ENCODE measurements at regions not wholly inside any gene's neighbourhood (a gene's known extent, or its start where the extent isn't known, plus 50 kb on each side); places are given as distances from the start of the nearest gene placed in this dataset.
A peak's percentile ranks its signal among the peaks of the same experiment; 100 is the strongest.

GRCh38 chr1:184296466-184297243 lies 90.2 kb upstream of the C1orf21 start:
- Histone ChIP-seq H2BK15ac (ENCODE audit: low read length) (no peak overlapping the region), H2AK5ac (ENCODE audit: low read depth, low read length) (no peak overlapping the region), H3K27me3 (replicated peaks in 1 of 4; ENCODE audit: control insufficient read depth in 3 of 4, extremely low read depth in 1 of 4, insufficient read depth in 3 of 4, low read length in 3 of 4) (no peaks in the 10 kb centered on the region), H3K27ac (ENCODE audit: low read depth, low read length) (no peak overlapping the region), H3K79me1 (ENCODE audit: low read depth, low read length) (no peaks in the 10 kb centered on the region), H3K4me2 (ENCODE audit: insufficient read depth in 1 of 2, low read depth in 2 of 2, low read length in 2 of 2) (no peak overlapping the region), H3K36me3 (ENCODE audit: control insufficient read depth in 2 of 4, insufficient read depth in 4 of 4, low read length in 3 of 4) (no peaks in the 10 kb centered on the region), H3K4ac (replicated peaks; ENCODE audit: insufficient read length, low read depth, low read length) (no peak overlapping the region), H2BK5ac (ENCODE audit: low read depth, low read length) (no peak overlapping the region), H3K23ac (ENCODE audit: insufficient read length) (no peak overlapping the region), H4K8ac (ENCODE audit: extremely low read depth, insufficient read depth, low read length) (no peak overlapping the region), H4K91ac (replicated peaks; ENCODE audit: insufficient read length, low read length) (no peak overlapping the region), H3K4me1 (replicated peaks in 1 of 4; ENCODE audit: control insufficient read depth in 3 of 4, insufficient read depth in 4 of 4, low read length in 3 of 4) (peaks cover 0 to 8% (median 6%) of the 10 kb centered on the region in 4 experiments; a peak in 4 of 7 replicates), H3K56ac (replicated peaks; ENCODE audit: insufficient read length, low read depth, low read length) (no peak overlapping the region), H3K9me3 (ENCODE audit: insufficient read depth in 2 of 2, low read depth in 1 of 2, low read length in 1 of 2) (peaks cover 0 to 1% of the 10 kb centered on the region in 2 experiments; a peak in 2 of 4 replicates), H2BK20ac (ENCODE audit: low read length) (no peak overlapping the region), H3K9ac (replicated peaks in 1 of 4; ENCODE audit: extremely low read depth in 1 of 4, low read depth in 3 of 4, low read length in 3 of 4) (no peak overlapping the region), H3K79me2 (ENCODE audit: control insufficient read depth in 1 of 2, insufficient read depth in 2 of 2, low read length in 2 of 2) (no peaks in the 10 kb centered on the region), H3K14ac (ENCODE audit: insufficient read length) (no peak overlapping the region), H4K20me1 (replicated peaks in 1 of 2; ENCODE audit: control insufficient read depth in 1 of 2, insufficient read depth in 2 of 2, low read length in 2 of 2) (no peaks in the 10 kb centered on the region), H4K5ac (ENCODE audit: insufficient read length, low read depth, low read length) (no peak overlapping the region), H3K18ac (ENCODE audit: extremely low read depth, low read length) (no peak overlapping the region), H2BK120ac (replicated peaks; ENCODE audit: low read depth, low read length) (no peak overlapping the region), H2AFZ (ENCODE audit: low read length) (0 out of 2 replicates have a peak overlapping the region, but pooled peaks have one; percentile 68), H2BK12ac (ENCODE audit: low read depth, low read length) (no peak overlapping the region), H3K4me3 (ENCODE audit: extremely low read depth in 1 of 4, insufficient read depth in 2 of 4, low read depth in 3 of 4, low read length in 4 of 4) (no peak overlapping the region), H3K23me2 (ENCODE audit: low read depth, low read length) (no peaks in the 10 kb centered on the region)
- 93% methylated on average over 10 of the region's 10 CpGs; no CpG with 5 or more reads in 1 of the 2 experiments for WGBS, 2 experiments (ENCODE audit: extremely low coverage in 1 of 2, insufficient coverage in 1 of 2, insufficient read length in 1 of 2, insufficient replicate concordance in 2 of 2, low coverage in 1 of 2, low lambda C conversion rate in 2 of 2, missing lambda C conversion rate in 1 of 2)
- CTCF ChIA-PET (ENCODE audit: partially characterized antibody): interaction anchor here (0.8 kb wide), 1 partner anchor 71 kb away, joined by 3 read pairs; no protein-coding TSS in a partner anchor
- DNase-seq (ENCODE audit: low read depth in 1 of 2, low spot score in 2 of 2) (no peak), FAIRE-seq (no peak)
- POLR2A ChIA-PET (ENCODE audit: partially characterized antibody): no interaction called here
- no peak for TF ChIP-seq TAF7 (optimal IDR thresholded peaks at IDR 0.05; ENCODE audit: borderline replicate concordance, low read depth, low read length)
- TF ChIP-seq CHD1 (IDR thresholded peaks at IDR 0.05; ENCODE audit: low read depth, low read length): no peak
- no peak for TF ChIP-seq SIX5 (IDR thresholded peaks at IDR 0.05; ENCODE audit: low read depth, low read length)
- TF ChIP-seq EGR1 (IDR thresholded peaks at IDR 0.05; ENCODE audit: borderline replicate concordance, low read depth, low read length): no peak
- TF ChIP-seq RFX5 (IDR thresholded peaks at IDR 0.05; ENCODE audit: borderline replicate concordance, low read depth, low read length): no peak
- TF ChIP-seq SIRT6 (IDR thresholded peaks at IDR 0.05; ENCODE audit: low read length): no peak
- no peak for TF ChIP-seq CHD2 (IDR thresholded peaks at IDR 0.05; ENCODE audit: low read length)
- no peak for TF ChIP-seq EP300 (IDR thresholded peaks at IDR 0.05; ENCODE audit: borderline replicate concordance in 1 of 2, low read depth in 2 of 2, low read length in 2 of 2)
- no peak for TF ChIP-seq CBX5 (IDR thresholded peaks at IDR 0.05; ENCODE audit: low read depth, low read length)
- TF ChIP-seq RAD21 (IDR thresholded peaks at IDR 0.05 in 1 of 2, conservative IDR thresholded peaks at IDR 0.05 in 1 of 2; ENCODE audit: low read depth in 2 of 2, low read length in 2 of 2): no peak
- TF ChIP-seq SP1 (IDR thresholded peaks at IDR 0.05; ENCODE audit: low read depth, low read length): no peak
- TF ChIP-seq BCL11A (IDR thresholded peaks at IDR 0.05; ENCODE audit: low read depth in 2 of 2, low read length in 2 of 2): no peak
- no peak for TF ChIP-seq SIN3A (conservative IDR thresholded peaks at IDR 0.05 in 1 of 2, IDR thresholded peaks at IDR 0.05 in 1 of 2; ENCODE audit: low read depth in 1 of 2, low read length in 2 of 2)
